HAP-1 (cell line): ENCODE measurements at regions not wholly inside any gene's neighbourhood (a gene's known extent, or its start where the extent isn't known, plus 50 kb on each side); places are given as distances from the start of the nearest gene placed in this dataset.

Experiments used
- DNase-seq, 2 experiments: peaks; one replicate each; pipeline ENCODE4 v3.0.0-alpha.2; 2016 to 2020; ENCODE audit warnings: low spot score in 2 of 2
- H3K27me3 ChIP-seq: fragments of 250-450 bp; sonication (Bioruptor Pico); 2 replicates; pipeline ENCODE4 v1.5.1; 2020; ENCODE audit warnings: low read depth, mild to moderate bottlenecking, moderate library complexity
- H3K36me3 ChIP-seq: fragments of 250-450 bp; sonication (Bioruptor Pico); replicated peaks from 2 replicates; pipeline ENCODE4 v1.5.1; 2020; ENCODE audit warnings: mild to moderate bottlenecking
- H3K4me1 ChIP-seq: fragments of 250-450 bp; sonication (Bioruptor Pico); 2 replicates; pipeline ENCODE4 v1.5.1; 2020; ENCODE audit warnings: mild to moderate bottlenecking
- H3K4me3 ChIP-seq: fragments of 250-450 bp; sonication (Bioruptor Pico); 2 replicates; pipeline ENCODE4 v1.5.1; 2020; ENCODE audit warnings: mild to moderate bottlenecking, moderate library complexity
- H3K9me3 ChIP-seq: fragments of 250-450 bp; sonication (Bioruptor Pico); 2 replicates; pipeline ENCODE4 v1.5.1; 2020; ENCODE audit warnings: mild to moderate bottlenecking, moderate library complexity
- in situ Hi-C: fragments of 300-500 bp; cut with MboI; formaldehyde crosslinking; loops from 3 replicates; pipeline ENCODE4 v1.14.3; 2020; ENCODE audit warnings: low sequenced_read_pairs, inconsistent platforms, mixed read lengths

DNA sequence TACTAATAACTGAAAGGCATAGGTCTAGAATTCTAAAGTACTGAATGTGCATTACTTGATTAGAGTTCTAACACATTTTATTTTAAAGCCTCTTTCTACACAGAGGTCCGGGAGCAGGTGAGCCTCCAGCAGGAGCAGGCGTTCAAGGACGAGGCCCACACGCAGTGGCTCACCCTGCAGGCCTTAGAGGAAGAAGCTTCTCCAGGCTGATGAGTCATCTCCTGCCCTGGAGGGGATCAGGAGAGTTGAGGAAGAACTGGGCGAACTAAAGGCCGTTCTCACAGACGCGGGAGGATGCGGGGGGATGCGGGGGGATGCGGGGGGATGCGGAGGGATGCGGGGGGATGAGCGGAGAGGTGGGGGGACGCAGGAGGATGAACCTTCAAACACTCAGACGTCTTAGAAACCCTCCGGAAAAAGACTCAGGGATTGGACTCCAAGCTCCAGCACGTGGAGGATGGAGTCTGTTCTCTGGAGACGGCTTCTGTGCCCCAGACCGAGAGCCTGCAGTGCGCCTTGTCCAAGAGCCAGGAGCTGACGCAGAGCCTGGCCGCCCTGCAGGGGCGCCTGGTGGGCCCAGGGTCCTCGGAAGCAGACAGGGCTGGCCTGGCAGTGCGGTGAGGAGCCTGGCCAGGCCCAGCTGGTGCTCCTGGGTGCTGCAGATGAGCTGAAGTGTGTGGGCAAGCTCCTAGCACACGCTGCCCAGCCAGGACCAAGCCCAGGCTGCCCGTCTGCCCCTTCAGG, 433.7 kb upstream of the TPK1 start:
- no peak for DNase-seq
- in situ Hi-C loops, result no loop called here

GRCh38 chr7:145265180-145265579, 429.3 kb upstream of the TPK1 start:
- no peak for DNase-seq
- Histone ChIP-seq H3K36me3 (no peaks in the 10 kb centered on the region), H3K4me1 (no peaks in the 10 kb centered on the region), H3K27me3 (no peaks in the 10 kb centered on the region), H3K4me3 (no peak overlapping the region), H3K9me3 (no peaks in the 10 kb centered on the region)
- in situ Hi-C loops, result no loop called here

More for the DNA sequence above, 433.7 kb upstream of the TPK1 start:
- Histone ChIP-seq H3K9me3 (no peaks in the 10 kb centered on the region), H3K36me3 (no peaks in the 10 kb centered on the region), H3K4me3 (no peak overlapping the region), H3K27me3 (no peaks in the 10 kb centered on the region), H3K4me1 (no peaks in the 10 kb centered on the region)

DNA sequence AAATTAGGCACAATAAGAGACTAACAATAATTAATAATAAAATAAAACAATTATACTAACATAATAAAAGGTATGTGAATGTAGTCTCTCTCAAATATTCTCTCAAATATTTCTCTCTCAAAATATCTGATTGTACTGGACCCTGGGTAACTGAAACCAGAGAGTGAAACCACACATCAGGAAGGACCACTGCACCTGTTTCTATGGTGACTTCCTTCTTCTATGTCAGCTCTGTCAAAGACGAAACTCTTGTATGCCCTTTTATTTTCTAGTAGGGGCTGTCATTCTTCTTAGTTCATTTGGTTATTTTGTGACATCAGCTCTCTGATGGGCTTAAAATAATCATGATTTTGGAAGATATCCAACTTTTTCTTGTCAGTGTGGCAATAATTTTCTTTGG, 428.0 kb upstream of the TPK1 start:
- Histone ChIP-seq H3K27me3 (no peaks in the 10 kb centered on the region), H3K9me3 (no peaks in the 10 kb centered on the region), H3K4me1 (no peaks in the 10 kb centered on the region), H3K4me3 (no peak overlapping the region), H3K36me3 (no peaks in the 10 kb centered on the region)
- in situ Hi-C loops, result no loop called here
- no peak for DNase-seq

DNA sequence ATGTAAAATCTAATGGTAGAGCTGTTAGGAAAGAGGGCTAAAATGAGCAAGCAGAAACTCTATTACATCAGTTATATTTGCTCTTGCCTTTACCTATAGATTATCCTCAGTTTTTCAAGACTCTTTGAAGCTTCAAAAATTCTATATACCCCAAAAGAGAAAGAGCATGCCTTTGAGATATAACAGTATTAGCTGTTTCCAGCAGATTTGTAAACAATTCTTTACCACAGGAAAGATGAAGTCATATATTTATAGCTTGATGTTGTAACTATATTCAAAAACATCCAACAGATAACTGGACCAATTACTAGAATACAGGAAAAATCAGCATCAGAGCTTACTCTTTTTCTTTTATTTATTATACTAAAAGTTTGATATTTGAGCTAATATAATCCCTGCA, 416.2 kb upstream of the TPK1 start:
- H3K4me1 ChIP-seq, result no peaks in the 10 kb centered on the region
- H3K27me3 ChIP-seq, result no peaks in the 10 kb centered on the region
- H3K36me3 ChIP-seq, result no peaks in the 10 kb centered on the region
- no peak for DNase-seq
- H3K9me3 ChIP-seq, result no peaks in the 10 kb centered on the region
- in situ Hi-C loops, result no loop called here
- H3K4me3 ChIP-seq, result no peak overlapping the region

DNA sequence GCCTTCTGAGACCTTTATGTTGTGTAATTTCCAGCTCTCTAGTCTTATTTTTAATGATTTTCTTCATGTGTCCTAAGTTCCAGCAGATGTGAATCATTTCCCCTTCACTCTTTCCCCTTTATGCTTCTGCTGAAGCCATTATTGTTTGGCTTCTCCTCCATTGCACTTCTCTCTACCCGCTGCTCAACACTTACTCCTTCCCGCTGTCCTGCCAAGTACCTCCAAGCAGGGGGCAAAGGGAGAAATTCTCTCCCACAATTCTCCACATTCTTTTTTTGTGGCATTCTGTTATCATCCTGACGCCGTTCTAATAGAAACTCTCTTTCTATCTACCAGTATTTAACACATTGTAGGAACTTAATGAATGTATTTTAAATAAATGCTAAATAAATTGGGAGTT, 388.9 kb upstream of the TPK1 start:
- Histone ChIP-seq H3K36me3 (no peaks in the 10 kb centered on the region), H3K4me1 (no peaks in the 10 kb centered on the region), H3K27me3 (no peaks in the 10 kb centered on the region), H3K4me3 (no peak overlapping the region), H3K9me3 (no peaks in the 10 kb centered on the region)
- no peak for DNase-seq
- in situ Hi-C loops, result no loop called here

GRCh38 chr7:145219461-145219860, 383.6 kb upstream of the TPK1 start:
- H3K9me3 ChIP-seq, result no peaks in the 10 kb centered on the region
- no peaks in the 10 kb centered on the region for H3K4me1 ChIP-seq
- H3K4me3 ChIP-seq, result no peak overlapping the region
- no peaks in the 10 kb centered on the region for H3K27me3 ChIP-seq
- in situ Hi-C loops, result no loop called here
- H3K36me3 ChIP-seq, result no peaks in the 10 kb centered on the region
- DNase-seq, result no peak

- H3K9me3 ChIP-seq, result no peaks in the 10 kb centered on the region
- no peak overlapping the region for H3K4me3 ChIP-seq
- no peak for DNase-seq
- in situ Hi-C loops, result no loop called here
- H3K4me1 ChIP-seq, result no peaks in the 10 kb centered on the region
- H3K36me3 ChIP-seq, result no peaks in the 10 kb centered on the region
- H3K27me3 ChIP-seq, result no peaks in the 10 kb centered on the region
These were observed 381.0 kb upstream of the TPK1 start for GRCh38 chr7:145216866-145217265.

- no peaks in the 10 kb centered on the region for H3K36me3 ChIP-seq
- H3K27me3 ChIP-seq, result no peaks in the 10 kb centered on the region
- no peaks in the 10 kb centered on the region for H3K9me3 ChIP-seq
- in situ Hi-C loops, result no loop called here
- no peaks in the 10 kb centered on the region for H3K4me1 ChIP-seq
- no peak for DNase-seq
- H3K4me3 ChIP-seq, result no peak overlapping the region
These were observed 376.2 kb upstream of the TPK1 start for GRCh38 chr7:145212050-145212449.

DNA sequence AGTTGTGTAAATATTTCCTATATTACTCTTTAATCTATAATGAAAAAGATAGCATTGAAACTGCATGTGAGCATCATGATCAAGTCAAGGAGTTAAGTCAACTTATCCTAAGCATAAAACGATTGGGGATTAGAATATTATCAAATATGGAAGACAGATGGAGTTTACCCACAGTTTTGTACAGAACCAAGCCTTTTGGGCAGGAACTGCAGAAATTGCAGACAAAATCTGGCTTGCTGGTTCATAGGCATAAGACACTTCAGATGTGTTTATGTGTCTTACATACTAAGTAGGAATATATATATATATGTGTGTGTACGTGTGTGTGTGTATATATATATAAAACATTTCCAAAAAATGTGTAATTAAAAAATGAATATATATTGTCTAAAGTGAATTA, 375.4 kb upstream of the TPK1 start:
- no peaks in the 10 kb centered on the region for H3K9me3 ChIP-seq
- in situ Hi-C loops, result no loop called here
- no peak for DNase-seq
- H3K4me1 ChIP-seq, result no peaks in the 10 kb centered on the region
- no peak overlapping the region for H3K4me3 ChIP-seq
- H3K27me3 ChIP-seq, result no peaks in the 10 kb centered on the region
- H3K36me3 ChIP-seq, result no peaks in the 10 kb centered on the region

DNA sequence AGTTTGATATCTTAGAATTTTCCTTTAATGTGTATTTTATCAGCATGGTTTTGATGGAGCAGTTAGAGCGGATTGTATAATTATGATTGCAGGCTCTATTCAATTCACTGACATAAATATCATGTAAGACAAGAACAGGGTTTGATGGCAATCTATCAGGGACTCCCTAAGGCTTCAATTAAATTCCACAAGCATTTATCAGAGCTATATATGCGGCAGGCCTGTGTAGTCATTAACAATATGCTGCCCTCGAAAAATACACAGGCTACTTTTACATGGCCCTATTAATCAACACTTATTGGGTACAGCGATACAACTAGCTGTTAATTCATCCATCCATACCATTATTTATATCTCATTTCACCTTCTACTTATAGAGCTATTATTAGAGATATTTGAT, 358.1 kb upstream of the TPK1 start:
- H3K4me1 ChIP-seq, result no peaks in the 10 kb centered on the region

DNA sequence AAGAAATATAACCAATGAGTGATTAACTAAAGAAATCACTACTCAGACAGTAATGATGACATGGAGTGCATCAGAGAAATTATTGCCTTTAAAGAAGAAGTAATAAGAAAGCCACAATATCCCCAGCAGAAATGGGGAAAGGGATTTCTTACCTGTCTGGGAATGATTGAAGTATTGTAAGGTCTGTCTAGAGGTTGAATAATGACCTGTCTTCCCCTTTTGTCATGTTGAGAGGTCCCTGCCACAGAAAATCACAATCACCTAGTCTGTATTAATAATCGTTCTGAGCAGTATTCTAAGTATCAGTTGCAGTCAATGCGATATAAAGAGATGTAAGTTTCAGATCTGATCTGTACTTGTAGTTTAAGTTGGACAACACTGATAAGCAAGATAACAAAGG, 349.1 kb upstream of the TPK1 start:
- H3K4me1 ChIP-seq, result no peaks in the 10 kb centered on the region
- H3K9me3 ChIP-seq, result no peaks in the 10 kb centered on the region
- no peaks in the 10 kb centered on the region for H3K36me3 ChIP-seq
- no peak for DNase-seq
- H3K4me3 ChIP-seq, result no peak overlapping the region
- in situ Hi-C loops, result no loop called here
- no peaks in the 10 kb centered on the region for H3K27me3 ChIP-seq

More for the DNA sequence above, 358.1 kb upstream of the TPK1 start:
- no peak for DNase-seq
- in situ Hi-C loops, result no loop called here
- Histone ChIP-seq H3K36me3 (no peaks in the 10 kb centered on the region), H3K4me3 (no peak overlapping the region), H3K27me3 (no peaks in the 10 kb centered on the region), H3K9me3 (no peaks in the 10 kb centered on the region)

- Histone ChIP-seq H3K27me3 (no peaks in the 10 kb centered on the region), H3K9me3 (no peaks in the 10 kb centered on the region), H3K4me1 (no peaks in the 10 kb centered on the region), H3K4me3 (no peak overlapping the region), H3K36me3 (no peaks in the 10 kb centered on the region)
- in situ Hi-C loops, result no loop called here
- no peak for DNase-seq
These were observed 347.2 kb upstream of the TPK1 start for GRCh38 chr7:145183069-145183468.

GRCh38 chr7:145175366-145175765, 339.5 kb upstream of the TPK1 start:
- Histone ChIP-seq H3K9me3 (no peaks in the 10 kb centered on the region), H3K36me3 (no peaks in the 10 kb centered on the region), H3K4me3 (no peak overlapping the region), H3K27me3 (no peaks in the 10 kb centered on the region), H3K4me1 (no peaks in the 10 kb centered on the region)
- in situ Hi-C loops, result no loop called here
- DNase-seq, result no peak

- H3K27me3 ChIP-seq, result no peaks in the 10 kb centered on the region
- in situ Hi-C loops, result no loop called here
- H3K9me3 ChIP-seq, result no peaks in the 10 kb centered on the region
- DNase-seq, result no peak
- H3K4me1 ChIP-seq, result no peaks in the 10 kb centered on the region
- H3K4me3 ChIP-seq, result no peak overlapping the region
- no peaks in the 10 kb centered on the region for H3K36me3 ChIP-seq
These were observed 334.1 kb upstream of the TPK1 start for GRCh38 chr7:145169908-145170307.

DNA sequence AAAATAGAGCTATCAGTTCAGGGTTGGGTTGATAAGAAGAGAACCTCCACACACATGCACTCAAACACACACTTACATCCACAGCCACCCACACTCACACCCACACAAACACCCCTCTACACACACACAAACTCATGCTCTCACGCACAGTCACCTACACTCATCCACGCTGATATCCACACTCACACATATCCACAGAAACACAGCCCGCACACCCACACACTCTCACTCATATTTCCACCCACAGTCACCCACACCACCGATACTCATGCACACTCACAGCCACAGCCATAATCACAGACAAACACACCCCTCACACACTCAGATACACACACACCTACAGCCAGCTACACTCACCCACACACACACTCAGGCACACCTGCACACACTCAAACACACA, 333.0 kb upstream of the TPK1 start:
- no peak for DNase-seq
- no peaks in the 10 kb centered on the region for H3K27me3 ChIP-seq
- H3K36me3 ChIP-seq, result no peaks in the 10 kb centered on the region
- no peaks in the 10 kb centered on the region for H3K9me3 ChIP-seq
- no peaks in the 10 kb centered on the region for H3K4me1 ChIP-seq
- no peak overlapping the region for H3K4me3 ChIP-seq
- in situ Hi-C loops, result no loop called here
